ENCODE measurements at regions not wholly inside any gene's neighbourhood (a gene's known extent, or its start where the extent isn't known, plus 50 kb on each side); places are given as distances from the start of the nearest gene placed in this dataset.

DNA sequence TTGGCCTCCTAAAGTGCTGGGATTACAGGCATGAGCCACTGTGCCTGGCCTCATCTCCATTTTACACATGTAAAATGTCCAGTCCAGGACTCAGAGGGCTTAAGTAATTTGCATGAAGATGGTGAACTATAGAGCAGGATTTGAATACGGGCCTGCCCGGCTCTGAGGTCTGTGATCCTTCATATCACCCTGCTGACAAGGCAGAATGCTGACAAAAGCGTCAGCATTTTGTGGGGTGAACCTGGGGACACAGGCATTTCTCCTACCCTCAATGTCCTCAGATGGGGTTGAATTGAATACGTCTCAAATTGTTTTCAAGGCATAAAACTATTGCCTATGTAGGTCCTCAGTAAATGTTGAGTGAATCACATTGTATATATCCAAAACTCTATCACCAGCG, 57.2 kb upstream of the GATA6 start:
- TF ChIP-seq, protein P1, sequence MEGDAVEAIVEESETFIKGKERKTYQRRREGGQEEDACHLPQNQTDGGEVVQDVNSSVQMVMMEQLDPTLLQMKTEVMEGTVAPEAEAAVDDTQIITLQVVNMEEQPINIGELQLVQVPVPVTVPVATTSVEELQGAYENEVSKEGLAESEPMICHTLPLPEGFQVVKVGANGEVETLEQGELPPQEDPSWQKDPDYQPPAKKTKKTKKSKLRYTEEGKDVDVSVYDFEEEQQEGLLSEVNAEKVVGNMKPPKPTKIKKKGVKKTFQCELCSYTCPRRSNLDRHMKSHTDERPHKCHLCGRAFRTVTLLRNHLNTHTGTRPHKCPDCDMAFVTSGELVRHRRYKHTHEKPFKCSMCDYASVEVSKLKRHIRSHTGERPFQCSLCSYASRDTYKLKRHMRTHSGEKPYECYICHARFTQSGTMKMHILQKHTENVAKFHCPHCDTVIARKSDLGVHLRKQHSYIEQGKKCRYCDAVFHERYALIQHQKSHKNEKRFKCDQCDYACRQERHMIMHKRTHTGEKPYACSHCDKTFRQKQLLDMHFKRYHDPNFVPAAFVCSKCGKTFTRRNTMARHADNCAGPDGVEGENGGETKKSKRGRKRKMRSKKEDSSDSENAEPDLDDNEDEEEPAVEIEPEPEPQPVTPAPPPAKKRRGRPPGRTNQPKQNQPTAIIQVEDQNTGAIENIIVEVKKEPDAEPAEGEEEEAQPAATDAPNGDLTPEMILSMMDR (IDR thresholded peaks at IDR 0.05; ENCODE audit: low read depth, low read length) = no peak
- H3K4me3 ChIP-seq (ENCODE audit: low read depth, low read length) = no peak overlapping the region

DNA sequence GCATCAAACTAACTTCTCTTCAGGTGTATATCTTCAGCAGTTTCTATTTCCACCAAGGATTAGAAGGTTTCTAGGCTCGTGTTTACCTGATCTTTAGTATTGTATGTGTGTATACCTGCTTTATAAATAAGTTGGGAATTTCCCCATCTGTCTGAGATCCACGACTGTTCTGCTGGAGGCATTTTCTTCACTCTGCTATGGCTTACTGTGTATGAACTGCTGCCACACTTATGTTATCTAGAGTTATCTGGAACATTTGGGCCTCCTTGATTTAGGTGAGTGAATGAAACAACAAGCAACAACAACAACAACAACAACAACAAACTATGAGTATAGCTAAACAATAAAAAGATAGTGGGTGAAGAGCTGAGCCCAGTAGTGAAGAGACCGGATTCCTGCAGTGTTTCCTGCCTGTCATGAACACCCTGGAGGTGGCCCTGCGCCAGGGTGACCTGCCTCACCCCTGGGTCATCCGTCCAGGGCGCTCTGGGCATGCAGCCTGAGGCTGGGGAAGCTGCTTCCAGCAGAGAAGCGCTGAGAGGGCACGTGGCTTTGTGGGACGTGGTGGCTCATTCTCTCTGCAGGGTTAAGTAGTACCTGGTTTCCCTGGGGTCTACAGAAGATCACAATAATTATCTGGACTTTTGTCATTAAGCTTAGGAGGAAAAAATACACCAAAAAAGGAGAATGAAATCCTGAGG, 56.1 kb upstream of the GATA6 start:
- TF ChIP-seq, protein P1 (IDR thresholded peaks at IDR 0.05; ENCODE audit: low read depth, low read length) = no peak
- no peak overlapping the region for H3K4me3 ChIP-seq (ENCODE audit: low read depth, low read length)

DNA sequence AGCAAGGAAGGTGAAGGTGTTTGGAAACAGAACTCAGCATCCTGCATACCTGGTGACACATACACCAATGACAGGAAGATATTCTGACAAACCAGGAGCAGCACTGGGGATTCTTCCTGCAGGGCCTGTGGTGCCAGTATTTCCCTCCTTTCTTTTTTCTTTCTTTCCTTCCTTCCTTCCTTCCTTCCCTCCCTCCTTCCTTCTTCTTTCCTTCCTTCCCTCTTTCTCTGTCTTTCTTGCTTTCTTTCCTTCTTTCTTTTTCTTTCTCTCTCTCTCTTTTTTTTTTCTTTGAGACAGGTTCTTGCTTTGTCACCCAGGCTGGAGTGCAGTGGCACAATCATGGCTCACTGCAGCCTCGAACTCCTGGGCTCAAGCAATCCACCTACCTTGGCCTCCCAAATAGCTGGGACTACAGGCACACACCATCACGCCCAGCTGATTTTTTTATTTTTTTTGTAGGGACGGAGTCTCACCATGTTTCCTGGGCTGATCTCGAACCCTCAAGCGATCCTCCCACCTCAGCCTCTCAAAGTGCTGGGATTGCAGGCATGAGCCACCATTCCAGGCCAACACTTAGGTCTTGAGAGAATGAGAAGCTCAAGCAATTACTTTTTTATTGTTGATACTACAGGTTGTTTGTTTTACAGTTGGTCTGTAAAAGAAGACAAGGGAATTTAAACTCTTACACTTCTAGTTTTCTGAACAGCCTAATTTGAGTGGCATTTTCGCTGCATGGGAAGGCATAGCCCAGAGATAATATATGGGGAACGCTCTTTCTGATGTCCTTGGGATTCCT, 54.7 kb upstream of the GATA6 start:
- TF ChIP-seq, protein P1 (IDR thresholded peaks at IDR 0.05; ENCODE audit: low read depth, low read length) = no peak
- H3K4me3 ChIP-seq (ENCODE audit: low read depth, low read length) = no peak overlapping the region

DNA sequence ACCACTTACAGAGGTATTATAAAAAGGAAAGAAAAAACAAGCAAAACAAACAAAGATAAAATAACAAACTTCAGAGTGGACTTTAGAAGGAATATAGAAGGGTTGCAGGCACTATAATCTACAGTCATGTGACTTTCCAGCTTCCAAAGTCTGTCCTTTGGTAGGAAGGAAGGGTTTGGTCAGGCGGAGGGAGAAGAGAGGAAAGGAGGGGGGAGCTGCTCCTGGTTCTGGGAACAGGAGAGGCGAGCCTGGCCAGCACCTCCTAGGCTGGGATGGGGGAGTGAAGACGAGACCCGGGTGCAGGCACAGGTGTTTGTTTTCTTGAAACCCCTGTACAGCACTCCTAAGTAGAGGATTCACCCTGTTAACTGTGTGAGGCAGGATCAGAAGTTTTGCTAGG, 53.8 kb upstream of the GATA6 start:
- TF ChIP-seq, protein P1 (IDR thresholded peaks at IDR 0.05; ENCODE audit: low read depth, low read length) = no peak
- no peak overlapping the region for H3K4me3 ChIP-seq (ENCODE audit: low read depth, low read length)
